Small intestine (tissue), 7 donors: ENCODE measurements at regions not wholly inside any gene's neighbourhood (a gene's known extent, or its start where the extent isn't known, plus 50 kb on each side); places are given as distances from the start of the nearest gene placed in this dataset.

Experiments
- DNase-seq, 2 donors: peaks; one replicate each; pipeline versions ENCODE4 v3.0.0 to v3.0.0-alpha.2; 2013
- FAIRE-seq: peaks from 2 replicates; lab custom pipeline; 2012; peaks lifted over from hg19 to GRCh38; lab: Jason Lieb, UNC
- H3K27ac ChIP-seq, 3 donors: one replicate each; pipeline ENCODE4 v1.5.1; 2013; ENCODE audit warnings: low read length in 2 of 3, mild to moderate bottlenecking in 2 of 3, control low read depth in 1 of 3, inconsistent platforms in 1 of 3, low read depth in 1 of 3, moderate library complexity in 1 of 3
- H3K27me3 ChIP-seq, 3 donors: one replicate each; pipeline ENCODE4 v1.6.1; 2013; ENCODE audit warnings: low read length in 3 of 3, inconsistent platforms in 1 of 3; ENCODE audit not compliant: control insufficient read depth in 3 of 3, insufficient read depth in 3 of 3
- H3K36me3 ChIP-seq, 3 donors: one replicate each; pipeline ENCODE4 v1.6.1; 2013; ENCODE audit warnings: low read length in 3 of 3, inconsistent platforms in 1 of 3, low read depth in 1 of 3, mild to moderate bottlenecking in 1 of 3, moderate library complexity in 1 of 3; ENCODE audit not compliant: control insufficient read depth in 3 of 3, insufficient read depth in 2 of 3
- H3K4me1 ChIP-seq, 3 donors: one replicate each; pipeline ENCODE4 v1.6.1; 2013; ENCODE audit warnings: low read length in 2 of 3, inconsistent platforms in 1 of 3, low read depth in 1 of 3, mild to moderate bottlenecking in 1 of 3, moderate library complexity in 1 of 3; ENCODE audit not compliant: control insufficient read depth in 3 of 3, insufficient read depth in 2 of 3
- H3K4me3 ChIP-seq, 3 donors: one replicate each; pipeline ENCODE4 v1.5.1; 2013; ENCODE audit warnings: low read length in 3 of 3, control low read depth in 1 of 3, inconsistent platforms in 1 of 3, low read depth in 1 of 3, mild to moderate bottlenecking in 1 of 3, moderate library complexity in 1 of 3
- H3K9me3 ChIP-seq, 2 donors: one replicate each; pipeline ENCODE4 v1.6.1; 2013; ENCODE audit warnings: low read depth in 1 of 2, low read length in 1 of 2; ENCODE audit not compliant: control insufficient read depth in 2 of 2, insufficient read depth in 1 of 2
- WGBS, 3 donors: extraction: QIAGEN DNeasy Blood & Tissue Kit; methylation state at CpG; one replicate each; pipeline ENCODE4 v1.1.7; 2013; 5-methylcytosine and 5-hydroxymethylcytosine counted together
- donor health status: healthy with polysubstance abuse.
- donor health status: control.
- donor health status: control.
- donor health status: Bipolar disorder and iron deficiency.
- donor health status: healthy.

GRCh38 chr3:117263270-117263669 lies 553.7 kb downstream of the TUSC7 start:
- FAIRE-seq = no peak
- Histone ChIP-seq H3K27ac (no peak overlapping the region), H3K36me3 (no peaks in the 10 kb centered on the region), H3K4me1 (peaks cover 0 to 19% (median 0%) of the 10 kb centered on the region in 3 donors), H3K9me3 (no peaks in the 10 kb centered on the region), H3K27me3 (no peaks in the 10 kb centered on the region), H3K4me3 (no peak overlapping the region)
- 64 to 87% (median 78%) methylated on average over 3 of the region's 3 CpGs for WGBS, 3 donors
- no peak for DNase-seq

DNA sequence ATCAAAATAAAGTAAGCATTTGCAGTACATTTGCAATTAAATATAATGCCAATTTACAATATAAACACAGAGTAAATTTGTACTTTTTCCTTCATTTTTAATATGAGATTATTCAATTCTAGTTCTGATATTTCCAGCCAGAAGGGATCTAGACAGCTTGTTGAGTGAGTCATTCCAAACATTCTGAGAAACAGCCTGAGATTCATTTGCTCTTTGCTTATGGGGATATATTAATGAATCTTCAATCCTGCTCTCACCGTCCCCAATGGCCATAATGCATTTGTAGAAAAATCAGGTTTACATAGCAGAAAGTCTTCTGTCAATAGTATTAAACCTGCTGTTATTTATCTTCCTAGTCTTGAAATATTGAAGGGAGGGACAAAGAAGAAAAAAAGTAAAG lies 554.2 kb downstream of the TUSC7 start:
- Histone ChIP-seq H3K4me1 (peaks cover 0 to 19% (median 0%) of the 10 kb centered on the region in 3 donors), H3K27ac (no peak overlapping the region), H3K36me3 (no peaks in the 10 kb centered on the region), H3K27me3 (no peaks in the 10 kb centered on the region), H3K9me3 (no peaks in the 10 kb centered on the region), H3K4me3 (no peak overlapping the region)
- no peak for DNase-seq
- WGBS, 3 donors = 65 to 95% (median 86%) methylated on average over 1 of the region's 1 CpG
- FAIRE-seq = no peak

DNA sequence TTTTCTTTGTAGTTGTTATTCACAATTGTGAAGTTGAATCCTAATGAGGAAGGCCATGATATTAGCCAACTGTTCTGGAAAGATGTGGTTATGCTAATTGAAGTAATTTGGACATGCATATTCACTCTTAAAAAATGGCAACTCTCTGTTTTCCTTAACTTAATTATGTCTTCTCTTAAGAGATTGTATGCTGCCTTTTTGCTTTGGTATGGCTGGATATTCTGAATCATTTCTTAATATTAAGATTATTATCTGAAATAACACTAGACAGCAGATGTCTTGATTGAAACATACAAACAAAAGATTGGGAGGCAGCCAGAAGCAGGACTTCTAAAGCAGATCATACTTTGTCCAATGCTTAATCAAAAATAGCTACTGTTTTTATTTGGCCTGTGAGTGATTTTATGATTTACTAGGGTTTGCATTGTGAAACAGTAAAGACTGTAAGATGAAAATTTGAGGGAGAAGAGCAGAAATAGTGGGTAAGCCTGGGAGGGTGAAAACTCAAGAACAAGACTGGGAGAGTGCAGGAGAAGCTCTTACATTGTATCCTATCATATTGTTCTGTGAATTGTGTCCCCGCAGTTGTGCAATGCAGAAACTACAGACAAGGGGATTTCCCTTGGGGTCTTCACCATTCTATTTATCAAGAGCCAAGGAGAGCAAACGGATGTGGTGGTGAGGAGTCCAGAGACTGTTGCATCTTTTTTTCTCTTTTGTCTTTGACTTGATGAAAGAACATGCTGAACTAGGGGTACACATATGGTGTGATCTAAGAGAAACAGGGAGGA lies 554.8 kb downstream of the TUSC7 start:
- H3K9me3 ChIP-seq = no peaks in the 10 kb centered on the region
- no peak overlapping the region for H3K4me3 ChIP-seq
- H3K4me1 ChIP-seq = peaks cover 0 to 19% (median 0%) of the 10 kb centered on the region in 3 donors
- 68 to 91% (median 87%) methylated on average over 2 of the region's 2 CpGs for WGBS, 3 donors
- H3K27ac ChIP-seq = no peak overlapping the region
- FAIRE-seq (no peak), DNase-seq (no peak)
- H3K27me3 ChIP-seq = no peaks in the 10 kb centered on the region
- H3K36me3 ChIP-seq = no peaks in the 10 kb centered on the region

DNA sequence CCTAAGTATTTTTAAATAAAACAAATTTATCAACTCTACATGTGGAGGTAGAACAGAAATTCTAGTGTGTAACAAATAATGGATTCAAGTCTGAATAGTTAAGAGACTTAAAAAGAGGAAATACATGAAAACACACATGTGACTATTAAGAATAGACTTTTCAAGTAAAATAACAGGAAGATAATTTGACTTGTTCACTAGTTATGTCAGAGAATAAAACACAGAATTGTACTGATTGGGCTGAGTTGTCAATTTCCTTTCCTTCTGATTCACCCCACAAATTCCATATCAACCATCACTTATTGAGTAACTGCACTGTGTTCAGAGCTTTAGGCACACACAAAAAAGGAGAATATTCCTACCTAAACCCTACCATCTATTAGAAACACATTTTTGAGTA lies 557.2 kb downstream of the TUSC7 start:
- no peak for DNase-seq
- Histone ChIP-seq H3K36me3 (no peaks in the 10 kb centered on the region), H3K27ac (no peak overlapping the region), H3K4me3 (no peak overlapping the region), H3K27me3 (no peaks in the 10 kb centered on the region), H3K9me3 (no peaks in the 10 kb centered on the region), H3K4me1 (peaks cover 0 to 6% (median 0%) of the 10 kb centered on the region in 3 donors)
- FAIRE-seq = no peak

- Histone ChIP-seq H3K9me3 (no peaks in the 10 kb centered on the region), H3K27ac (no peak overlapping the region), H3K27me3 (no peaks in the 10 kb centered on the region), H3K4me3 (no peak overlapping the region), H3K4me1 (no peaks in the 10 kb centered on the region), H3K36me3 (no peaks in the 10 kb centered on the region)
- no peak for DNase-seq
- 67 to 74% (median 67%) methylated on average over 2 of the region's 2 CpGs for WGBS, 3 donors
- FAIRE-seq = no peak
Observed at GRCh38 chr3:117268318-117268717, 558.7 kb downstream of the TUSC7 start.

- Histone ChIP-seq H3K9me3 (no peaks in the 10 kb centered on the region), H3K36me3 (no peaks in the 10 kb centered on the region), H3K27ac (no peak overlapping the region), H3K4me1 (no peaks in the 10 kb centered on the region), H3K4me3 (no peak overlapping the region), H3K27me3 (no peaks in the 10 kb centered on the region)
- 82 to 97% (median 87%) methylated on average over 2 of the region's 2 CpGs for WGBS, 3 donors
- FAIRE-seq (no peak), DNase-seq (no peak)
Observed at GRCh38 chr3:117272274-117272673, 562.7 kb downstream of the TUSC7 start.

- H3K9me3 ChIP-seq = no peaks in the 10 kb centered on the region
- WGBS, 3 donors = 29 to 53% (median 39%) methylated on average over 5 of the region's 5 CpGs
- H3K36me3 ChIP-seq = no peaks in the 10 kb centered on the region
- FAIRE-seq (no peak), DNase-seq (no peak)
- peaks cover 0 to 4% (median 0%) of the 10 kb centered on the region in 3 donors for H3K4me1 ChIP-seq
- H3K27me3 ChIP-seq = no peaks in the 10 kb centered on the region
- H3K27ac ChIP-seq = no peak overlapping the region
- no peak overlapping the region for H3K4me3 ChIP-seq
Observed at GRCh38 chr3:117272876-117273523, 563.4 kb downstream of the TUSC7 start.

DNA sequence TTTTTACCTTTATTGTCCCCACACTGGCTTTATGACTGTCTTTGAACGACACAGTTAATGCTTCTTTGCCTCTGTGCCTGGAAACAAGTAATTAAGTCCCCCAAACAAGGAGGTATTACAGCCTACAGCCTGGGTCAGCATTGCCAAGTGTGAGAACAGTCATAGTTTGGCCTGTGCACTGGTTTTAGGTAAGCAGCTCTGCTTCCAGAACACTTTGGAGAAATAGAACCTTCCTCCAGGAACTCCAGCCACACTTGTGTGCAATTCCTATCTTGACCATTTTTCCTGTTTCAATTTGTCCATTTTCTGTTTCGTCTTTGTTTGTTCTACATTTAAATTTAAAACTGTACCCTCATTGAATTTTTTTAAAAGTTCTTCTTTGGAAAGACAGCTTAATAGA lies 568.2 kb downstream of the TUSC7 start:
- Histone ChIP-seq H3K27me3 (no peaks in the 10 kb centered on the region), H3K36me3 (no peaks in the 10 kb centered on the region), H3K27ac (no peak overlapping the region), H3K4me3 (no peak overlapping the region), H3K4me1 (peaks cover 0 to 16% (median 0%) of the 10 kb centered on the region in 3 donors), H3K9me3 (no peaks in the 10 kb centered on the region)
- 49 to 55% (median 52%) methylated on average over 2 of the region's 2 CpGs for WGBS, 3 donors
- no peak for FAIRE-seq
- DNase-seq = no peak
